Neural cell (in vitro differentiated cells): ENCODE measurements at regions not wholly inside any gene's neighbourhood (a gene's known extent, or its start where the extent isn't known, plus 50 kb on each side); places are given as distances from the start of the nearest gene placed in this dataset.

Experiments used
- H2AFZ ChIP-seq: fragments of 200-600, 300-800 bp; sonication (generic), shearing (Covaris generic); 2 replicates; pipeline ENCODE4 v1.6.0; 2014; ENCODE audit warnings: low read depth, mild to moderate bottlenecking, antibody characterized with exemption, low read length, moderate library complexity
- H3F3A ChIP-seq: fragments of 200-600 bp; shearing (Covaris generic); 2 replicates; pipeline ENCODE4 v1.6.1; 2016; ENCODE audit warnings: mild to moderate bottlenecking, moderate library complexity, mixed read lengths, antibody characterized with exemption, low read length; ENCODE audit not compliant: insufficient read depth, poor library complexity, severe bottlenecking
- H3K27ac ChIP-seq: fragments of 200-600, 300-800 bp; sonication (generic), shearing (Covaris generic); 2 replicates; pipeline ENCODE4 v1.5.1; 2014; ENCODE audit warnings: mild to moderate bottlenecking, low read length, moderate library complexity
- H3K27me3 ChIP-seq: fragments of 300-800, 200-600 bp; sonication (generic), shearing (Covaris generic); 2 replicates; pipeline ENCODE4 v1.6.0; 2014; ENCODE audit warnings: mild to moderate bottlenecking, low read depth, low read length, moderate library complexity; ENCODE audit not compliant: insufficient read depth
- H3K36me3 ChIP-seq: fragments of 300-800, 200-600 bp; sonication (generic), shearing (Covaris generic); 2 replicates; pipeline ENCODE4 v1.5.1; 2014; ENCODE audit warnings: mild to moderate bottlenecking, antibody characterized with exemption, low read length, moderate library complexity; ENCODE audit not compliant: insufficient read depth
- H3K4me2 ChIP-seq: fragments of 300-800, 200-600 bp; sonication (generic), shearing (Covaris generic); 2 replicates; pipeline ENCODE4 v1.6.0; 2014; ENCODE audit warnings: mild to moderate bottlenecking, low read length
- H3K4me3 ChIP-seq: fragments of 300-800, 200-600 bp; sonication (generic), shearing (Covaris generic); 2 replicates; pipeline ENCODE4 v1.5.1; 2014; ENCODE audit warnings: mild to moderate bottlenecking, low read length, moderate library complexity
- H3K79me2 ChIP-seq: fragments of 200-600 bp; shearing (Covaris generic); replicated peaks from 2 replicates; pipeline ENCODE4 v1.6.0; 2014; ENCODE audit warnings: mild to moderate bottlenecking, low read length, moderate library complexity; ENCODE audit not compliant: insufficient read depth
- H3K9ac ChIP-seq: fragments of 300-800, 200-600 bp; sonication (generic), shearing (Covaris generic); 2 replicates; pipeline ENCODE4 v1.6.1; 2016; ENCODE audit warnings: mild to moderate bottlenecking, low read length, mixed read lengths
- H3K9me2 ChIP-seq: fragments of 200-600 bp; shearing (Covaris generic); 2 replicates; pipeline ENCODE4 v1.6.1; 2016; ENCODE audit warnings: mild to moderate bottlenecking, low read length, mixed read lengths; ENCODE audit not compliant: insufficient read depth
- H3K9me3 ChIP-seq: fragments of 200-600, 300-800 bp; sonication (generic), shearing (Covaris generic); 2 replicates; pipeline ENCODE4 v1.6.1; 2016; ENCODE audit warnings: mild to moderate bottlenecking, mixed run types, low read length, moderate library complexity, mixed read lengths
- H4K20me1 ChIP-seq: fragments of 200-600 bp; shearing (Covaris generic); 2 replicates; pipeline ENCODE4 v1.6.1; 2016; ENCODE audit warnings: mild to moderate bottlenecking, mixed run types; ENCODE audit not compliant: insufficient read depth
- CTCF ChIP-seq: fragments of 450-650 bp; IDR thresholded peaks from 2 replicates; pipeline ENCODE4 v1.5.1; 2014; ENCODE audit warnings: antibody characterized with exemption, mild to moderate bottlenecking, moderate library complexity; ENCODE audit not compliant: poor library complexity, severe bottlenecking
- EP300 ChIP-seq: fragments of 450-650 bp; conservative IDR thresholded peaks from 2 replicates; pipeline ENCODE4 v1.6.1; 2014; ENCODE audit warnings: antibody characterized with exemption, mild to moderate bottlenecking, moderate library complexity; ENCODE audit not compliant: poor library complexity, severe bottlenecking
- EZH2 ChIP-seq: fragments of 200-600, 300-800 bp; shearing (Covaris generic), sonication (generic); IDR thresholded peaks from 2 replicates; pipeline ENCODE4 v1.6.1; 2014; ENCODE audit warnings: antibody characterized with exemption, low read length, borderline replicate concordance, mild to moderate bottlenecking; ENCODE audit not compliant: insufficient read depth, poor library complexity, severe bottlenecking
- MXI1 ChIP-seq: fragments of 450-650 bp; conservative IDR thresholded peaks from 2 replicates; pipeline ENCODE4 v1.6.1; 2014; ENCODE audit warnings: antibody characterized with exemption, mild to moderate bottlenecking; ENCODE audit not compliant: poor library complexity, severe bottlenecking
- POLR2AphosphoS5 ChIP-seq: IDR thresholded peaks from 2 replicates; pipeline ENCODE4 v1.6.1; 2012
- RAD21 ChIP-seq: fragments of 450-650 bp; conservative IDR thresholded peaks from 2 replicates; pipeline ENCODE4 v1.6.1; 2014; ENCODE audit warnings: antibody characterized with exemption, mild to moderate bottlenecking, moderate library complexity
- SMC3 ChIP-seq: fragments of 450-650 bp; conservative IDR thresholded peaks from 2 replicates; pipeline ENCODE4 v1.6.1; 2014; ENCODE audit warnings: antibody characterized with exemption, mild to moderate bottlenecking, moderate library complexity; ENCODE audit not compliant: poor library complexity
- TAF1 ChIP-seq: IDR thresholded peaks from 2 replicates; pipeline ENCODE4 v1.6.1; 2012; ENCODE audit warnings: low read depth
- TF ChIP-seq, protein P1 (sequence below): IDR thresholded peaks from 2 replicates; pipeline ENCODE4 v1.6.1; 2012; ENCODE audit warnings: borderline replicate concordance

GRCh38 chr2:176847575-176847974 is 365.0 kb upstream of the HNRNPA3 start:
- Histone ChIP-seq H3K27me3 (no peaks in the 10 kb centered on the region), H3K4me2 (no peak overlapping the region), H3K9me2 (no peaks in the 10 kb centered on the region), H3K36me3 (no peaks in the 10 kb centered on the region), H3K4me3 (no peak overlapping the region), H3K27ac (no peak overlapping the region), H2AFZ (no peak overlapping the region), H3K79me2 (no peaks in the 10 kb centered on the region), H3K9me3 (no peaks in the 10 kb centered on the region), H3K9ac (no peak overlapping the region), H3F3A (no peaks in the 10 kb centered on the region), H4K20me1 (no peaks in the 10 kb centered on the region)
- TF ChIP-seq EP300 = no peak
- TF ChIP-seq SMC3 = no peak
- TF ChIP-seq, protein P1, sequence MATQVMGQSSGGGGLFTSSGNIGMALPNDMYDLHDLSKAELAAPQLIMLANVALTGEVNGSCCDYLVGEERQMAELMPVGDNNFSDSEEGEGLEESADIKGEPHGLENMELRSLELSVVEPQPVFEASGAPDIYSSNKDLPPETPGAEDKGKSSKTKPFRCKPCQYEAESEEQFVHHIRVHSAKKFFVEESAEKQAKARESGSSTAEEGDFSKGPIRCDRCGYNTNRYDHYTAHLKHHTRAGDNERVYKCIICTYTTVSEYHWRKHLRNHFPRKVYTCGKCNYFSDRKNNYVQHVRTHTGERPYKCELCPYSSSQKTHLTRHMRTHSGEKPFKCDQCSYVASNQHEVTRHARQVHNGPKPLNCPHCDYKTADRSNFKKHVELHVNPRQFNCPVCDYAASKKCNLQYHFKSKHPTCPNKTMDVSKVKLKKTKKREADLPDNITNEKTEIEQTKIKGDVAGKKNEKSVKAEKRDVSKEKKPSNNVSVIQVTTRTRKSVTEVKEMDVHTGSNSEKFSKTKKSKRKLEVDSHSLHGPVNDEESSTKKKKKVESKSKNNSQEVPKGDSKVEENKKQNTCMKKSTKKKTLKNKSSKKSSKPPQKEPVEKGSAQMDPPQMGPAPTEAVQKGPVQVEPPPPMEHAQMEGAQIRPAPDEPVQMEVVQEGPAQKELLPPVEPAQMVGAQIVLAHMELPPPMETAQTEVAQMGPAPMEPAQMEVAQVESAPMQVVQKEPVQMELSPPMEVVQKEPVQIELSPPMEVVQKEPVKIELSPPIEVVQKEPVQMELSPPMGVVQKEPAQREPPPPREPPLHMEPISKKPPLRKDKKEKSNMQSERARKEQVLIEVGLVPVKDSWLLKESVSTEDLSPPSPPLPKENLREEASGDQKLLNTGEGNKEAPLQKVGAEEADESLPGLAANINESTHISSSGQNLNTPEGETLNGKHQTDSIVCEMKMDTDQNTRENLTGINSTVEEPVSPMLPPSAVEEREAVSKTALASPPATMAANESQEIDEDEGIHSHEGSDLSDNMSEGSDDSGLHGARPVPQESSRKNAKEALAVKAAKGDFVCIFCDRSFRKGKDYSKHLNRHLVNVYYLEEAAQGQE = no peak
- TF ChIP-seq RAD21 = no peak
- no peak for TF ChIP-seq POLR2AphosphoS5
- TF ChIP-seq CTCF = no peak
- no peak for TF ChIP-seq TAF1
- no peak for TF ChIP-seq MXI1
- TF ChIP-seq EZH2 = no peak

GRCh38 chr2:176848844-176849243 is 363.8 kb upstream of the HNRNPA3 start:
- no peaks in the 10 kb centered on the region for H3K9me2 ChIP-seq
- no peak overlapping the region for H3K27ac ChIP-seq
- H3K79me2 ChIP-seq = no peaks in the 10 kb centered on the region
- no peak overlapping the region for H3K4me2 ChIP-seq
- H3K9ac ChIP-seq = no peak overlapping the region
- H3F3A ChIP-seq = no peaks in the 10 kb centered on the region
- H3K27me3 ChIP-seq = no peaks in the 10 kb centered on the region
- H3K36me3 ChIP-seq = no peaks in the 10 kb centered on the region
- H3K9me3 ChIP-seq = no peaks in the 10 kb centered on the region
- TF ChIP-seq RAD21 (no peak), EZH2 (no peak)
- TF ChIP-seq, protein P1 = no peak
- no peak overlapping the region for H3K4me3 ChIP-seq
- H2AFZ ChIP-seq = no peak overlapping the region
- H4K20me1 ChIP-seq = no peaks in the 10 kb centered on the region
